Endothelial cell of umbilical vein (primary cell): ENCODE measurements at regions not wholly inside any gene's neighbourhood (a gene's known extent, or its start where the extent isn't known, plus 50 kb on each side); places are given as distances from the start of the nearest gene placed in this dataset.

ENCODE experiments used
- BruUV-seq: library from RNA; stranded (reverse); fragments of 400-500 nt; replicated peaks from 2 replicates; lab custom pipeline; 2021; lab: Mats Ljungman, UMichigan
- CTCF ChIA-PET: fragments of 300-600, 350-600 bp; sonication (Branson Sonifier 250); formaldehyde crosslinking; loops from one replicate; lab custom pipeline; 2021; ENCODE audit warnings: antibody characterized with exemption, inconsistent platforms; lab: Charles Lee
- POLR2A ChIA-PET: fragments of 300-600, 350-600 bp; sonication (Branson Sonifier 250); formaldehyde crosslinking; loops from one replicate; lab custom pipeline; 2021; ENCODE audit warnings: antibody characterized with exemption, inconsistent platforms; lab: Charles Lee
- DNase-seq: peaks from one replicate; pipeline ENCODE4 v3.0.0-alpha.2; 2011; ENCODE audit warnings: low read depth, low spot score
- FAIRE-seq: peaks from 2 replicates; lab custom pipeline; 2011; peaks lifted over from hg19 to GRCh38; lab: Jason Lieb, UNC
- H2AFZ ChIP-seq: 2 replicates; pipeline ENCODE4 v1.6.0; 2012; ENCODE audit warnings: low read depth, low read length, control low read depth, inconsistent platforms
- H3K27ac ChIP-seq: 2 replicates; pipeline ENCODE4 v1.5.1; 2011; ENCODE audit warnings: low read depth, mild to moderate bottlenecking, control low read depth, low read length, moderate library complexity; ENCODE audit not compliant: insufficient read depth
- H3K27me3 ChIP-seq, 2 experiments: 2 replicates each; pipeline versions ENCODE4 v1.6.0 to v1.6.1; 2011; ENCODE audit warnings: low read length in 2 of 2, mixed read lengths in 1 of 2; ENCODE audit not compliant: control insufficient read depth in 2 of 2, insufficient read depth in 2 of 2
- H3K36me3 ChIP-seq, 2 experiments: 2 replicates in 1 of 2; 3 replicates in 1 of 2; pipeline ENCODE4 v1.5.1; 2011; ENCODE audit warnings: low read length in 2 of 2, mild to moderate bottlenecking in 1 of 2, moderate library complexity in 1 of 2; ENCODE audit not compliant: control insufficient read depth in 2 of 2, insufficient read depth in 2 of 2; ENCODE audit errors: extremely low read depth in 1 of 2
- H3K4me1 ChIP-seq: 3 replicates; pipeline ENCODE4 v1.5.1; 2011; ENCODE audit warnings: mild to moderate bottlenecking, low read length; ENCODE audit not compliant: control insufficient read depth, insufficient read depth; ENCODE audit errors: extremely low read depth
- H3K4me2 ChIP-seq: 2 replicates; pipeline ENCODE4 v1.6.1; 2011; ENCODE audit warnings: low read length, control low read depth, mixed read lengths; ENCODE audit not compliant: insufficient read depth
- H3K4me3 ChIP-seq, 3 experiments: fragments of 200-600 bp in 1 of 3; sonication (generic), shearing (Covaris generic) in 1 of 3; replicated peaks in 1 of 3; 2 replicates each; pipeline ENCODE4 v1.5.1; 2011 to 2016; ENCODE audit warnings: control low read depth in 3 of 3, low read length in 3 of 3, mild to moderate bottlenecking in 2 of 3, inconsistent platforms in 1 of 3, low read depth in 1 of 3, moderate library complexity in 1 of 3; ENCODE audit not compliant: insufficient read depth in 1 of 3
- H3K79me2 ChIP-seq: 2 replicates; pipeline ENCODE4 v1.6.0; 2012; ENCODE audit warnings: low read length, inconsistent platforms; ENCODE audit not compliant: control insufficient read depth, insufficient read depth
- H3K9ac ChIP-seq: replicated peaks from 2 replicates; pipeline ENCODE3; 2011; ENCODE audit warnings: low read length, control low read depth; ENCODE audit not compliant: insufficient read depth; ENCODE audit errors: extremely low read depth
- H3K9me1 ChIP-seq: replicated peaks from 3 replicates; pipeline ENCODE4 v1.6.0; 2011; ENCODE audit warnings: mild to moderate bottlenecking, low read length; ENCODE audit not compliant: control insufficient read depth, insufficient read depth; ENCODE audit errors: extremely low read depth
- H3K9me3 ChIP-seq: replicated peaks from 2 replicates; pipeline ENCODE4 v1.5.1; 2012; ENCODE audit warnings: low read length, inconsistent platforms; ENCODE audit not compliant: control insufficient read depth, insufficient read depth
- H4K20me1 ChIP-seq: replicated peaks from 2 replicates; pipeline ENCODE3; 2011; ENCODE audit warnings: mild to moderate bottlenecking, low read length; ENCODE audit not compliant: control insufficient read depth, insufficient read depth; ENCODE audit errors: extremely low read depth
- CTCF ChIP-seq, 2 donors: IDR thresholded peaks; 1 replicate in 1 of 2; 2 replicates in 1 of 2; pipeline ENCODE4 v1.5.1; 2011; ENCODE audit warnings: low read length in 2 of 2, mild to moderate bottlenecking in 2 of 2, moderate library complexity in 2 of 2, control low read depth in 1 of 2, inconsistent platforms in 1 of 2, low read depth in 1 of 2; ENCODE audit not compliant: insufficient read depth in 1 of 2; ENCODE audit errors: extremely low read depth in 1 of 2
- EZH2 ChIP-seq: IDR thresholded peaks from 2 replicates; pipeline ENCODE4 v1.6.1; 2012; ENCODE audit warnings: borderline replicate concordance, low read depth, mild to moderate bottlenecking, moderate library complexity, low read length, inconsistent platforms; ENCODE audit not compliant: severe bottlenecking
- FOS ChIP-seq: IDR thresholded peaks from 2 replicates; pipeline ENCODE4 v1.6.1; 2011; ENCODE audit warnings: mild to moderate bottlenecking, low read length, moderate library complexity, borderline replicate concordance; ENCODE audit not compliant: insufficient read depth
- GATA2 ChIP-seq: IDR thresholded peaks from 2 replicates; pipeline ENCODE4 v1.7.0; 2011; ENCODE audit warnings: low read depth, mild to moderate bottlenecking, moderate library complexity, mixed read lengths, low read length; ENCODE audit not compliant: insufficient read length, insufficient read depth
- JUN ChIP-seq: IDR thresholded peaks from 2 replicates; pipeline ENCODE4 v1.6.1; 2011; ENCODE audit warnings: borderline replicate concordance, low read depth; ENCODE audit not compliant: insufficient read length, insufficient read depth
- MAX ChIP-seq: IDR thresholded peaks from 2 replicates; pipeline ENCODE4 v1.6.1; 2011; ENCODE audit not compliant: insufficient read depth, insufficient read length
- MYC ChIP-seq: IDR thresholded peaks from one replicate; pipeline ENCODE4 v1.6.1; 2011; ENCODE audit warnings: mild to moderate bottlenecking, low read depth, low read length
- POLR2A ChIP-seq: IDR thresholded peaks from 2 replicates; pipeline ENCODE4 v1.6.1; 2012; ENCODE audit warnings: low read depth, mild to moderate bottlenecking, control low read depth, low read length
- POLR2AphosphoS5 ChIP-seq: IDR thresholded peaks from 2 replicates; pipeline ENCODE4 v1.6.1; 2012; ENCODE audit warnings: low read depth, mild to moderate bottlenecking, control low read depth, low read length, moderate library complexity; ENCODE audit not compliant: insufficient read depth
- dilution Hi-C: fragments of 300-500 bp; cut with MboI; formaldehyde crosslinking; loops from one replicate; pipeline ENCODE4 v1.15.0; 2019; ENCODE audit warnings: low sequenced_read_pairs; ENCODE audit not compliant: extremely low pct_ligation_motif_present
- intact Hi-C: fragments of 100-400 bp; cut with micrococcal nuclease; formaldehyde crosslinking; loops from one replicate; pipeline ENCODE4 v1.10.0; 2022

GRCh38 chr1:56168176-56168575, 411.2 kb downstream of the PLPP3 start:
- Histone ChIP-seq H3K36me3 (no peaks in the 10 kb centered on the region), H3K4me2 (no peak overlapping the region), H4K20me1 (no peaks in the 10 kb centered on the region), H3K4me1 (no peaks in the 10 kb centered on the region), H2AFZ (no peak overlapping the region), H3K9ac (no peak overlapping the region), H3K27ac (no peak overlapping the region), H3K9me1 (no peaks in the 10 kb centered on the region), H3K27me3 (no peaks in the 10 kb centered on the region), H3K9me3 (no peaks in the 10 kb centered on the region), H3K4me3 (no peak overlapping the region), H3K79me2 (no peaks in the 10 kb centered on the region)
- FAIRE-seq (no peak), DNase-seq (no peak)
- ChIA-PET CTCF (no interaction called here), POLR2A (no interaction called here)
- TF ChIP-seq GATA2 (no peak), POLR2AphosphoS5 (no peak), JUN (no peak), FOS (no peak), POLR2A (no peak), MAX (no peak), CTCF (IDR thresholded peaks at IDR 0.05; ENCODE audit: extremely low read depth in 1 of 2, insufficient read depth in 1 of 2, low read depth in 1 of 2, low read length in 2 of 2) (no peak), MYC (no peak), EZH2 (no peak)
- intact Hi-C loops, result loop anchor here (10.0 kb wide), 1 partner anchor 253 kb away; no protein-coding TSS in a partner anchor
- dilution Hi-C loops, result no loop called here
- BruUV-seq, result no TSS peak
